GM12878 (cell line): ENCODE measurements at regions not wholly inside any gene's neighbourhood (a gene's known extent, or its start where the extent isn't known, plus 50 kb on each side); places are given as distances from the start of the nearest gene placed in this dataset.

Experiments
- ATAC-seq: fragments of 200-7000 bp; cut with Tn5 transposase; 3 replicates; pipeline ENCODE4 v1.9.1; 2020; ENCODE audit warnings: mild to moderate bottlenecking, moderate library complexity
- BruUV-seq: library from RNA; stranded (reverse); fragments of 400-500 nt; replicated peaks from 2 replicates; lab custom pipeline; 2021; lab: Mats Ljungman, UMichigan
- CTCF ChIA-PET: fragments of 300-600 bp; sonication (Branson Sonifier 250); formaldehyde crosslinking; extraction: SDS; loops from one replicate; lab custom pipeline; 2021; ENCODE audit warnings: inconsistent platforms; lab: Yijun Ruan, JAX
- POLR2A ChIA-PET: fragments of 350-600 bp; formaldehyde crosslinking; extraction: SDS; loops from one replicate; lab custom pipeline; 2021; ENCODE audit warnings: inconsistent platforms; lab: Charles Lee
- RAD21 ChIA-PET: fragments of 300-600 bp; sonication (Branson Sonifier 250); formaldehyde crosslinking; loops from one replicate; lab custom pipeline; 2023; ENCODE audit warnings: antibody characterized with exemption; ENCODE audit not compliant: unreplicated experiment; lab: Charles Lee
- SMC1A ChIA-PET: fragments of 300-600 bp; sonication (Branson Sonifier 250); formaldehyde crosslinking; loops from one replicate; lab custom pipeline; 2023; ENCODE audit not compliant: unreplicated experiment, uncharacterized antibody; lab: Charles Lee
- DNase-seq: peaks from one replicate; pipeline ENCODE4 v3.0.0-alpha.2; 2011; ENCODE audit warnings: low read depth, low spot score
- FAIRE-seq: peaks from 3 replicates; lab custom pipeline; 2011; peaks lifted over from hg19 to GRCh38; lab: Jason Lieb, UNC
- H2AFZ ChIP-seq: 2 replicates; pipeline ENCODE4 v1.6.0; 2011; ENCODE audit warnings: low read depth, low read length, control low read depth; ENCODE audit not compliant: control insufficient read depth
- H3K27ac ChIP-seq: 2 replicates; pipeline ENCODE4 v1.5.1; 2011; ENCODE audit warnings: control low read depth; ENCODE audit not compliant: control insufficient read depth, insufficient read depth
- H3K27me3 ChIP-seq, 2 experiments: replicated peaks in 1 of 2; 2 replicates each; pipeline versions ENCODE4 v1.6.0 to v1.6.1; 2011; ENCODE audit warnings: low read length in 1 of 2; ENCODE audit not compliant: control insufficient read depth in 2 of 2, insufficient read depth in 2 of 2
- H3K36me3 ChIP-seq, 2 experiments: 2 replicates each; pipeline ENCODE4 v1.5.1; 2011; ENCODE audit warnings: low read length in 1 of 2; ENCODE audit not compliant: control insufficient read depth in 2 of 2, insufficient read depth in 2 of 2
- H3K4me1 ChIP-seq: 2 replicates; pipeline ENCODE4 v1.6.1; 2011; ENCODE audit warnings: mild to moderate bottlenecking, low read length, moderate library complexity, mixed read lengths; ENCODE audit not compliant: control insufficient read depth, insufficient read depth
- H3K4me2 ChIP-seq: 2 replicates; pipeline ENCODE4 v1.6.0; 2011; ENCODE audit warnings: control low read depth; ENCODE audit not compliant: control insufficient read depth, insufficient read depth
- H3K4me3 ChIP-seq: fragments of 200-600 bp; sonication (generic); 2 replicates; pipeline ENCODE4 v1.5.1; 2016
- H3K79me2 ChIP-seq: 2 replicates; pipeline ENCODE4 v1.6.0; 2011; ENCODE audit warnings: low read length; ENCODE audit not compliant: control insufficient read depth, insufficient read depth
- H3K9ac ChIP-seq: 2 replicates; pipeline ENCODE4 v1.8.0; 2011; ENCODE audit warnings: low read length, control low read depth, mixed read lengths; ENCODE audit not compliant: control insufficient read depth, insufficient read depth
- H3K9me3 ChIP-seq: replicated peaks from 3 replicates; pipeline ENCODE4 v1.5.1; 2011; ENCODE audit warnings: mild to moderate bottlenecking, low read length; ENCODE audit not compliant: control insufficient read depth, insufficient read depth
- H4K20me1 ChIP-seq: 2 replicates; pipeline ENCODE4 v1.6.0; 2011; ENCODE audit not compliant: control insufficient read depth, insufficient read depth
- BCL3 ChIP-seq: IDR thresholded peaks from 2 replicates; pipeline ENCODE4 v1.6.1; 2011; ENCODE audit warnings: borderline replicate concordance, low read depth, mild to moderate bottlenecking, moderate library complexity, low read length; ENCODE audit not compliant: insufficient read depth, poor library complexity, severe bottlenecking
- BHLHE40 ChIP-seq, 2 experiments: fragments of 450-650 bp in 1 of 2; IDR thresholded peaks; 2 replicates each; pipeline ENCODE4 v1.6.1; 2011 to 2017; ENCODE audit warnings: low read depth in 2 of 2, borderline replicate concordance in 1 of 2, improper control_type of control experiment in 1 of 2, low read length in 1 of 2, mild to moderate bottlenecking in 1 of 2
- BMI1 ChIP-seq: fragments of 450-650 bp; IDR thresholded peaks from 2 replicates; pipeline ENCODE4 v1.6.1; 2016; ENCODE audit warnings: mild to moderate bottlenecking, moderate library complexity, borderline replicate concordance
- BRCA1 ChIP-seq: IDR thresholded peaks from 2 replicates; pipeline ENCODE4 v1.6.1; 2011; ENCODE audit warnings: low read depth, low read length, improper control_type of control experiment
- CUX1 ChIP-seq: IDR thresholded peaks from 2 replicates; pipeline ENCODE4 v1.6.1; 2012; ENCODE audit warnings: improper control_type of control experiment, low read depth, low read length; ENCODE audit not compliant: insufficient replicate concordance
- HDAC6 ChIP-seq: fragments of 200-600 bp; sonication (generic); IDR thresholded peaks from one replicate; pipeline ENCODE4 v1.8.0; 2017; ENCODE audit warnings: antibody characterized with exemption; ENCODE audit not compliant: unreplicated experiment
- MAX ChIP-seq: IDR thresholded peaks from 2 replicates; pipeline ENCODE4 v1.6.1; 2012; ENCODE audit warnings: low read depth, low read length, improper control_type of control experiment
- NFXL1 ChIP-seq: fragments of 450-650 bp; IDR thresholded peaks from 2 replicates; pipeline ENCODE4 v1.6.1; 2017; ENCODE audit warnings: antibody characterized with exemption, mild to moderate bottlenecking, borderline replicate concordance
- NFYA ChIP-seq: IDR thresholded peaks from 2 replicates; pipeline ENCODE4 v1.6.1; 2011; ENCODE audit warnings: low read depth, mild to moderate bottlenecking, low read length, improper control_type of control experiment, borderline replicate concordance
- PAX5 ChIP-seq: IDR thresholded peaks from 2 replicates; pipeline ENCODE4 v1.6.1; 2011; ENCODE audit warnings: low read depth, low read length, borderline replicate concordance
- PBX3 ChIP-seq: IDR thresholded peaks from 2 replicates; pipeline ENCODE4 v1.6.1; 2011; ENCODE audit warnings: mild to moderate bottlenecking, low read depth, low read length, moderate library complexity; ENCODE audit not compliant: insufficient replicate concordance
- RUNX3 ChIP-seq: IDR thresholded peaks from 2 replicates; pipeline ENCODE4 v1.6.1; 2012; ENCODE audit warnings: low read length, inconsistent platforms
- SRF ChIP-seq, 2 experiments: IDR thresholded peaks; 2 replicates each; pipeline ENCODE4 v1.6.1; 2011; ENCODE audit warnings: low read depth in 2 of 2, low read length in 2 of 2, mild to moderate bottlenecking in 1 of 2, moderate library complexity in 1 of 2
- SUZ12 ChIP-seq: fragments of 200-600 bp; sonication (generic); IDR thresholded peaks from one replicate; pipeline ENCODE4 v1.6.1; 2018; ENCODE audit warnings: antibody characterized with exemption, mild to moderate bottlenecking; ENCODE audit not compliant: unreplicated experiment
- USF2 ChIP-seq: IDR thresholded peaks from 2 replicates; pipeline ENCODE4 v1.6.1; 2011; ENCODE audit warnings: low read depth, low read length, improper control_type of control experiment, borderline replicate concordance
- WGBS: methylation state at CpG from one replicate; pipeline ENCODE4 v1.1.6; 2016; ENCODE audit warnings: low lambda C conversion rate; ENCODE audit not compliant: insufficient replicate concordance, insufficient coverage; ENCODE audit errors: missing lambda C conversion rate; 5-methylcytosine and 5-hydroxymethylcytosine counted together
- in situ Hi-C: fragments of 300-500 bp; cut with MboI; formaldehyde crosslinking; loops from 9 replicates; pipeline ENCODE4 v1.14.3; 2018; ENCODE audit warnings: mixed read lengths
- intact Hi-C: fragments of 100-400 bp; cut with micrococcal nuclease; formaldehyde crosslinking; loops from one replicate; pipeline ENCODE4 v1.14.2; 2022; ENCODE audit not compliant: unreplicated experiment

- SMC1A ChIA-PET: no interaction called here
- H3K27ac ChIP-seq: no peak overlapping the region
- DNase-seq (no peak), ATAC-seq (no peak), FAIRE-seq (no peak)
- no TSS peak for BruUV-seq
- no peaks in the 10 kb centered on the region for H4K20me1 ChIP-seq
- RAD21 ChIA-PET: no interaction called here
- in situ Hi-C loops (loop anchor here (25.0 kb wide), 1 partner anchor 1120 kb away; no protein-coding TSS in a partner anchor), intact Hi-C loops (no loop called here)
- no peaks in the 10 kb centered on the region for H3K4me1 ChIP-seq
- POLR2A ChIA-PET: interaction anchor here (0.7 kb wide), 1 partner anchor 432 kb away, joined by 5 read pairs; the partner anchor contains the start of gene IFRD1
- no peaks in the 10 kb centered on the region for H3K27me3 ChIP-seq
- H3K9ac ChIP-seq: no peak overlapping the region
- H3K79me2 ChIP-seq: no peaks in the 10 kb centered on the region
- no peaks in the 10 kb centered on the region for H3K36me3 ChIP-seq
- WGBS: 33% methylated on average over 3 of the region's 3 CpGs
- peaks cover 4% of the 10 kb centered on the region; the same call in 2 of the 3 replicates for H3K9me3 ChIP-seq
- no peak overlapping the region for H2AFZ ChIP-seq
- H3K4me2 ChIP-seq: no peak overlapping the region
- no peak overlapping the region for H3K4me3 ChIP-seq
- CTCF ChIA-PET: interaction anchor here (0.7 kb wide), 1 partner anchor 10 kb away, joined by 4 read pairs; no protein-coding TSS in a partner anchor
- TF ChIP-seq PAX5 (no peak), BCL3 (no peak), SUZ12 (no peak), NFXL1 (no peak), BRCA1 (no peak), HDAC6 (no peak), PBX3 (no peak), BHLHE40 (IDR thresholded peaks at IDR 0.05; ENCODE audit: borderline replicate concordance in 1 of 2, low read depth in 2 of 2, low read length in 1 of 2) (no peak), NFYA (no peak), BMI1 (no peak), USF2 (no peak), SRF (IDR thresholded peaks at IDR 0.05; ENCODE audit: low read depth in 2 of 2, low read length in 2 of 2) (no peak), MAX (no peak), RUNX3 (no peak), CUX1 (no peak)
Measured at GRCh38 chr7:112882511-112882910, 92.3 kb upstream of the TMEM168 start.
